ENCODE measurements at regions not wholly inside any gene's neighbourhood (a gene's known extent, or its start where the extent isn't known, plus 50 kb on each side); places are given as distances from the start of the nearest gene placed in this dataset.

DNA sequence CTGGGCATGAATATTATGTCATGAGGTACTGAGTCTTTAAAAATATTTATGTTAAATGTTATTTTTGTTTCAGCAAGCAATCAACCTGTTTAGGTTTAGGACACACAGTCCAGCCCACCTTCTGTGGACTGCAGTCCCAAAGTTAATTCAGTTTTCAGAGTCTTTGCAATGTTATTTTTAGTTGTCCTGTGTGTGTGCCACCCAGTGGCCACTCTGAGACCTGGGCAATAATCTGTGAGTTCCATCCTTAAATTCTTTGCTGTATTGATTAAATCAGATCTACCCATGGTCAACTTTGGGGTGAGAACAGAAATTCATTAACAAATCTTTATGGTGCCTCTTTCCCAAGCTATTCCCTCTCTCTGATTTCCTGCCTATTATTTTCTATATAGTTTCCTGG, 415.1 kb downstream of the CCSER2 start:
- TF ChIP-seq, protein P1, sequence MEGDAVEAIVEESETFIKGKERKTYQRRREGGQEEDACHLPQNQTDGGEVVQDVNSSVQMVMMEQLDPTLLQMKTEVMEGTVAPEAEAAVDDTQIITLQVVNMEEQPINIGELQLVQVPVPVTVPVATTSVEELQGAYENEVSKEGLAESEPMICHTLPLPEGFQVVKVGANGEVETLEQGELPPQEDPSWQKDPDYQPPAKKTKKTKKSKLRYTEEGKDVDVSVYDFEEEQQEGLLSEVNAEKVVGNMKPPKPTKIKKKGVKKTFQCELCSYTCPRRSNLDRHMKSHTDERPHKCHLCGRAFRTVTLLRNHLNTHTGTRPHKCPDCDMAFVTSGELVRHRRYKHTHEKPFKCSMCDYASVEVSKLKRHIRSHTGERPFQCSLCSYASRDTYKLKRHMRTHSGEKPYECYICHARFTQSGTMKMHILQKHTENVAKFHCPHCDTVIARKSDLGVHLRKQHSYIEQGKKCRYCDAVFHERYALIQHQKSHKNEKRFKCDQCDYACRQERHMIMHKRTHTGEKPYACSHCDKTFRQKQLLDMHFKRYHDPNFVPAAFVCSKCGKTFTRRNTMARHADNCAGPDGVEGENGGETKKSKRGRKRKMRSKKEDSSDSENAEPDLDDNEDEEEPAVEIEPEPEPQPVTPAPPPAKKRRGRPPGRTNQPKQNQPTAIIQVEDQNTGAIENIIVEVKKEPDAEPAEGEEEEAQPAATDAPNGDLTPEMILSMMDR (IDR thresholded peaks at IDR 0.05 in 4 of 5, conservative IDR thresholded peaks at IDR 0.05 in 1 of 5): no peak
- TF ChIP-seq POLR2A (IDR thresholded peaks at IDR 0.05): no peak
